ENCODE measurements at regions not wholly inside any gene's neighbourhood (a gene's known extent, or its start where the extent isn't known, plus 50 kb on each side); places are given as distances from the start of the nearest gene placed in this dataset.

GRCh38 chr18:40738321-40738880 is 1216.6 kb upstream of the PIK3C3 start:
- H3K36me3 ChIP-seq, result no peaks in the 10 kb centered on the region
- no peak overlapping the region for H3K27ac ChIP-seq
- no peaks in the 10 kb centered on the region for H3K9me3 ChIP-seq
- H3K27me3 ChIP-seq, result no peaks in the 10 kb centered on the region
- no peak overlapping the region for H3K4me3 ChIP-seq
- no peaks in the 10 kb centered on the region for H3K4me1 ChIP-seq
- TF ChIP-seq POLR2A (IDR thresholded peaks at IDR 0.05), result no peak
- TF ChIP-seq, protein P1, sequence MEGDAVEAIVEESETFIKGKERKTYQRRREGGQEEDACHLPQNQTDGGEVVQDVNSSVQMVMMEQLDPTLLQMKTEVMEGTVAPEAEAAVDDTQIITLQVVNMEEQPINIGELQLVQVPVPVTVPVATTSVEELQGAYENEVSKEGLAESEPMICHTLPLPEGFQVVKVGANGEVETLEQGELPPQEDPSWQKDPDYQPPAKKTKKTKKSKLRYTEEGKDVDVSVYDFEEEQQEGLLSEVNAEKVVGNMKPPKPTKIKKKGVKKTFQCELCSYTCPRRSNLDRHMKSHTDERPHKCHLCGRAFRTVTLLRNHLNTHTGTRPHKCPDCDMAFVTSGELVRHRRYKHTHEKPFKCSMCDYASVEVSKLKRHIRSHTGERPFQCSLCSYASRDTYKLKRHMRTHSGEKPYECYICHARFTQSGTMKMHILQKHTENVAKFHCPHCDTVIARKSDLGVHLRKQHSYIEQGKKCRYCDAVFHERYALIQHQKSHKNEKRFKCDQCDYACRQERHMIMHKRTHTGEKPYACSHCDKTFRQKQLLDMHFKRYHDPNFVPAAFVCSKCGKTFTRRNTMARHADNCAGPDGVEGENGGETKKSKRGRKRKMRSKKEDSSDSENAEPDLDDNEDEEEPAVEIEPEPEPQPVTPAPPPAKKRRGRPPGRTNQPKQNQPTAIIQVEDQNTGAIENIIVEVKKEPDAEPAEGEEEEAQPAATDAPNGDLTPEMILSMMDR (IDR thresholded peaks at IDR 0.05), result no peak
- DNase-seq, result no peak

GRCh38 chr18:40708726-40709125 is 1246.3 kb upstream of the PIK3C3 start:
- H3K4me3 ChIP-seq, result no peak overlapping the region
- no peaks in the 10 kb centered on the region for H3K36me3 ChIP-seq
- no peak for TF ChIP-seq POLR2A (IDR thresholded peaks at IDR 0.05)
- TF ChIP-seq, protein P1 (IDR thresholded peaks at IDR 0.05), result no peak
- no peaks in the 10 kb centered on the region for H3K27me3 ChIP-seq
- no peak for DNase-seq
- H3K27ac ChIP-seq, result no peak overlapping the region
- no peaks in the 10 kb centered on the region for H3K9me3 ChIP-seq
- H3K4me1 ChIP-seq, result no peaks in the 10 kb centered on the region

GRCh38 chr18:40707797-40708196 is 1247.2 kb upstream of the PIK3C3 start:
- TF ChIP-seq POLR2A (IDR thresholded peaks at IDR 0.05), result no peak
- TF ChIP-seq, protein P1 (IDR thresholded peaks at IDR 0.05), result no peak
- Histone ChIP-seq H3K9me3 (no peaks in the 10 kb centered on the region), H3K4me3 (no peak overlapping the region), H3K4me1 (no peaks in the 10 kb centered on the region), H3K27ac (no peak overlapping the region), H3K27me3 (no peaks in the 10 kb centered on the region), H3K36me3 (no peaks in the 10 kb centered on the region)
- no peak for DNase-seq

GRCh38 chr18:40698129-40698528 is 1256.9 kb upstream of the PIK3C3 start:
- no peak for DNase-seq
- TF ChIP-seq, protein P1 (IDR thresholded peaks at IDR 0.05), result no peak
- TF ChIP-seq POLR2A (IDR thresholded peaks at IDR 0.05), result no peak
- Histone ChIP-seq H3K9me3 (no peaks in the 10 kb centered on the region), H3K27ac (no peak overlapping the region), H3K4me1 (no peaks in the 10 kb centered on the region), H3K36me3 (no peaks in the 10 kb centered on the region), H3K4me3 (no peak overlapping the region), H3K27me3 (no peaks in the 10 kb centered on the region)

GRCh38 chr18:40695526-40695925 is 1259.5 kb upstream of the PIK3C3 start:
- Histone ChIP-seq H3K4me3 (no peak overlapping the region), H3K27me3 (no peaks in the 10 kb centered on the region), H3K9me3 (no peaks in the 10 kb centered on the region), H3K36me3 (no peaks in the 10 kb centered on the region), H3K4me1 (no peaks in the 10 kb centered on the region), H3K27ac (no peak overlapping the region)
- TF ChIP-seq, protein P1 (IDR thresholded peaks at IDR 0.05), result no peak
- no peak for TF ChIP-seq POLR2A (IDR thresholded peaks at IDR 0.05)
- no peak for DNase-seq

DNA sequence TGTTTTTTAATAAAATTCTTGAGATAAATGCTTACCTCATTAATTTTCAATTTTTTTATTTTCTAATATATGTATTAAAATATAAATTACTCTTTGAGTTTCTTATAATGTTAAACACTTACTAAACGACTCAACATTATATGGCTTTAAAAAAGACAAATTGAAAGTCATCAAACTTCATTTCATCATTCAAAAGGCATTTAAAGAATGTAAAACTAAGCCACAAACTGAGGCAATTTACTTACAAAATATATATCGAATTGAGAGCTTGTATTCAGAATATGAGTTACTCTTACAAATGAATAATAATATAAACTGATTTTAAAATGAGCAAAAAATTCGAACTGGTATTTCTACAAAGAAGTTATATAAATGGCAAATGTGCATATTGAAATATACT is 1262.2 kb upstream of the PIK3C3 start:
- no peak overlapping the region for H3K27ac ChIP-seq
- no peak for TF ChIP-seq POLR2A (IDR thresholded peaks at IDR 0.05)
- TF ChIP-seq, protein P1 (IDR thresholded peaks at IDR 0.05), result no peak
- H3K36me3 ChIP-seq, result no peaks in the 10 kb centered on the region

More for the DNA sequence above, 1262.2 kb upstream of the PIK3C3 start:
- Histone ChIP-seq H3K27me3 (no peaks in the 10 kb centered on the region), H3K4me3 (no peak overlapping the region), H3K4me1 (no peaks in the 10 kb centered on the region), H3K9me3 (no peaks in the 10 kb centered on the region)
- DNase-seq, result no peak

Data from Peyer's patch (tissue), 4 donors.